HepG2 (cell line): ENCODE measurements at regions not wholly inside any gene's neighbourhood (a gene's known extent, or its start where the extent isn't known, plus 50 kb on each side); places are given as distances from the start of the nearest gene placed in this dataset.

Experiments used
- GRHL1 ChIP-seq: sonication (generic); formaldehyde crosslinking; conservative IDR thresholded peaks from 2 replicates; pipeline ENCODE4 v1.8.0; 2022; ENCODE audit warnings: missing genetic modification reagents
- NRL ChIP-seq: sonication (generic); formaldehyde crosslinking; IDR thresholded peaks from 2 replicates; pipeline ENCODE4 v1.5.0; 2020; ENCODE audit warnings: missing genetic modification reagents, mild to moderate bottlenecking, moderate library complexity, borderline replicate concordance
- POLR2AphosphoS2 ChIP-seq: IDR thresholded peaks from 2 replicates; pipeline ENCODE4 v1.6.1; 2011; ENCODE audit warnings: low read depth, low read length, improper control_type of control experiment
- TF ChIP-seq, protein P1 (sequence below): sonication (generic); formaldehyde crosslinking; IDR thresholded peaks from 2 replicates; pipeline ENCODE4 v1.5.0; 2020; ENCODE audit warnings: missing genetic modification reagents, mild to moderate bottlenecking, borderline replicate concordance
- TF ChIP-seq, protein P2 (sequence below): sonication (generic); formaldehyde crosslinking; IDR thresholded peaks from 2 replicates; pipeline ENCODE4 v1.5.1; 2020; ENCODE audit warnings: mild to moderate bottlenecking, missing genetic modification reagents

GRCh38 chr3:29181149-29181780 is 99.6 kb upstream of the RBMS3 start:
- TF ChIP-seq, protein P1, sequence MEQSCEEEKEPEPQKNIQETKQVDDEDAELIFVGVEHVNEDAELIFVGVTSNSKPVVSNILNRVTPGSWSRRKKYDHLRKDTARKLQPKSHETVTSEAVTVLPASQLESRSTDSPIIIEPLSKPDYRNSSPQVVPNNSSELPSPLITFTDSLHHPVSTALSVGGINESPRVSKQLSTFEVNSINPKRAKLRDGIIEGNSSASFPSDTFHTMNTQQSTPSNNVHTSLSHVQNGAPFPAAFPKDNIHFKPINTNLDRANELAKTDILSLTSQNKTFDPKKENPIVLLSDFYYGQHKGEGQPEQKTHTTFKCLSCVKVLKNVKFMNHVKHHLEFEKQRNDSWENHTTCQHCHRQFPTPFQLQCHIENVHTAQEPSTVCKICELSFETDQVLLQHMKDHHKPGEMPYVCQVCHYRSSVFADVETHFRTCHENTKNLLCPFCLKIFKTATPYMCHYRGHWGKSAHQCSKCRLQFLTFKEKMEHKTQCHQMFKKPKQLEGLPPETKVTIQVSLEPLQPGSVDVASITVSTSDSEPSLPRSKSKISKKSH (CRISPR knock-in tag), result no peak
- no peak for TF ChIP-seq NRL (CRISPR knock-in tag)
- TF ChIP-seq, protein P2, sequence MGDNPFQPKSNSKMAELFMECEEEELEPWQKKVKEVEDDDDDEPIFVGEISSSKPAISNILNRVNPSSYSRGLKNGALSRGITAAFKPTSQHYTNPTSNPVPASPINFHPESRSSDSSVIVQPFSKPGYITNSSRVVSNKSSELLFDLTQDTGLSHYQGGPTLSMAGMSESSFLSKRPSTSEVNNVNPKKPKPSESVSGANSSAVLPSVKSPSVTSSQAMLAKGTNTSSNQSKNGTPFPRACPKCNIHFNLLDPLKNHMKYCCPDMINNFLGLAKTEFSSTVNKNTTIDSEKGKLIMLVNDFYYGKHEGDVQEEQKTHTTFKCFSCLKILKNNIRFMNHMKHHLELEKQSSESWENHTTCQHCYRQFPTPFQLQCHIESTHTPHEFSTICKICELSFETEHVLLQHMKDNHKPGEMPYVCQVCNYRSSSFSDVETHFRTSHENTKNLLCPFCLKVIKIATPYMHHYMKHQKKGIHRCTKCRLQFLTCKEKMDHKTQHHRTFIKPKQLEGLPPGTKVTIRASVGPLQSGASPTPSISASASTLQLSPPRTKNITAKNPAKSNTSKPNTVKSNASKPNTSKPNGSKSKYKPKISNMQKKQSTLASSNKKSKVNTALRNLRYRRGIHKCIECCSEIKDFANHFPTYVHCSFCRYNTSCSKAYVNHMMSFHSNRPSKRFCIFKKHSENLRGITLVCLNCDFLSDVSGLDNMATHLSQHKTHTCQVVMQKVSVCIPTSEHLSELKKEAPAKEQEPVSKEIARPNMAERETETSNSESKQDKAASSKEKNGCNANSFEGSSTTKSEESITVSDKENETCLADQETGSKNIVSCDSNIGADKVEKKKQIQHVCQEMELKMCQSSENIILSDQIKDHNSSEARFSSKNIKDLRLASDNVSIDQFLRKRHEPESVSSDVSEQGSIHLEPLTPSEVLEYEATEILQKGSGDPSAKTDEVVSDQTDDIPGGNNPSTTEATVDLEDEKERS (CRISPR knock-in tag), result no peak
- no peak for TF ChIP-seq POLR2AphosphoS2
- no peak for TF ChIP-seq GRHL1 (CRISPR knock-in tag)
